ENCODE measurements at regions not wholly inside any gene's neighbourhood (a gene's known extent, or its start where the extent isn't known, plus 50 kb on each side); places are given as distances from the start of the nearest gene placed in this dataset.

GRCh38 chr20:6711951-6712649, 55.4 kb upstream of the BMP2 start:
- TF ChIP-seq CTCF (IDR thresholded peaks at IDR 0.05; ENCODE audit: low read depth, low read length) (no peak), EZH2phosphoT487 (IDR thresholded peaks at IDR 0.05; ENCODE audit: low read depth) (no peak)
